ENCODE measurements at regions not wholly inside any gene's neighbourhood (a gene's known extent, or its start where the extent isn't known, plus 50 kb on each side); places are given as distances from the start of the nearest gene placed in this dataset.

DNA sequence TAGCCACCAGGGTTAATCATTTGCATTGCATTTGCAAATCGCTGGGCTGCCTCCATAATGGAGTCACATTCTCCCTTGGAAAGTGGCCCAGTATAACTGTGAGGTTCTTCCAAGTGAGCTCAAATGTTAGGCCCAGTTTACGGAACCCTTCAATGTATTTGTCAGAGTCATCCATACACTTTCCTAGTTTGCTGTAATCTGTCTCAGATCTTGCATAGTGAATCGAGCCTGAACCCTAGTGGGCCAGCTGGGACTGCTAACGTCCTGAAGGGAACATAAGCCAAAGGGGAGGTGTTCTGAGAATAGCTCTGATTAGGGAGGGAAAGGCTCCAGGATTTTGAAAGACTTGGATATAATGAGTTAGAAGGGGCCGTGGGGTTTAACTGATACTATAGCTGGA is 406.3 kb downstream of the SLC6A15 start:
- Mint-ChIP-seq H3K27me3 (ENCODE audit: low read depth in 3 of 3) (peaks cover 0 to 2% (median 0%) of the 10 kb centered on the region in 3 donors), H3K4me1 (peaks cover 16% of the 10 kb centered on the region), H3K4me3 (no peak overlapping the region), H3K36me3 (no peaks in the 10 kb centered on the region), H3K27ac (peak overlapping the region in 1 of 7 donors; percentile 64), H3K9me3 (peaks cover 0 to 4% (median 0%) of the 10 kb centered on the region in 7 donors)
- 97% methylated on average over 4 of the region's 5 CpGs for WGBS (ENCODE audit: insufficient coverage)
- no peaks in the 10 kb centered on the region for H3K79me2 ChIP-seq (ENCODE audit: insufficient read depth, low read length)
- no peak overlapping the region for H3K4me2 ChIP-seq (replicated peaks; ENCODE audit: extremely low read depth, low read length, poor library complexity, severe bottlenecking)
- no peak overlapping the region for H3K27ac ChIP-seq (ENCODE audit: low read depth in 1 of 2, low read length in 2 of 2)
- intact Hi-C loops (cut with micrococcal nuclease) = no loop called here
- no peak overlapping the region for H3K9ac ChIP-seq (ENCODE audit: insufficient read depth, low read length, poor library complexity, severe bottlenecking)
- H3K27me3 ChIP-seq (ENCODE audit: control insufficient read depth in 2 of 2, insufficient read depth in 2 of 2, low read length in 2 of 2) = no peaks in the 10 kb centered on the region
- no peaks in the 10 kb centered on the region for H3K36me3 ChIP-seq (replicated peaks in 1 of 2; ENCODE audit: control insufficient read depth in 1 of 2, insufficient read depth in 2 of 2, low read length in 2 of 2)
- DNase-seq = no peak
- no peaks in the 10 kb centered on the region for H4K20me1 ChIP-seq (ENCODE audit: insufficient read depth, low read length)
- no peaks in the 10 kb centered on the region for H3K9me3 ChIP-seq (replicated peaks in 1 of 2; ENCODE audit: control insufficient read depth in 1 of 2, insufficient read depth in 1 of 2, low read length in 2 of 2)
- no peak overlapping the region for H2AFZ ChIP-seq (ENCODE audit: insufficient read depth, low read depth, low read length, poor library complexity, severe bottlenecking)
- TF ChIP-seq, protein P1, sequence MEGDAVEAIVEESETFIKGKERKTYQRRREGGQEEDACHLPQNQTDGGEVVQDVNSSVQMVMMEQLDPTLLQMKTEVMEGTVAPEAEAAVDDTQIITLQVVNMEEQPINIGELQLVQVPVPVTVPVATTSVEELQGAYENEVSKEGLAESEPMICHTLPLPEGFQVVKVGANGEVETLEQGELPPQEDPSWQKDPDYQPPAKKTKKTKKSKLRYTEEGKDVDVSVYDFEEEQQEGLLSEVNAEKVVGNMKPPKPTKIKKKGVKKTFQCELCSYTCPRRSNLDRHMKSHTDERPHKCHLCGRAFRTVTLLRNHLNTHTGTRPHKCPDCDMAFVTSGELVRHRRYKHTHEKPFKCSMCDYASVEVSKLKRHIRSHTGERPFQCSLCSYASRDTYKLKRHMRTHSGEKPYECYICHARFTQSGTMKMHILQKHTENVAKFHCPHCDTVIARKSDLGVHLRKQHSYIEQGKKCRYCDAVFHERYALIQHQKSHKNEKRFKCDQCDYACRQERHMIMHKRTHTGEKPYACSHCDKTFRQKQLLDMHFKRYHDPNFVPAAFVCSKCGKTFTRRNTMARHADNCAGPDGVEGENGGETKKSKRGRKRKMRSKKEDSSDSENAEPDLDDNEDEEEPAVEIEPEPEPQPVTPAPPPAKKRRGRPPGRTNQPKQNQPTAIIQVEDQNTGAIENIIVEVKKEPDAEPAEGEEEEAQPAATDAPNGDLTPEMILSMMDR (IDR thresholded peaks at IDR 0.05) = no peak
- H3K4me1 ChIP-seq (ENCODE audit: control insufficient read depth in 1 of 2, insufficient read depth in 2 of 2, low read length in 2 of 2) = peaks cover 0 to 5% of the 10 kb centered on the region in 2 donors
- no peak overlapping the region for H3K4me3 ChIP-seq (replicated peaks in 1 of 3; ENCODE audit: low read depth in 2 of 3, low read length in 3 of 3)

DNA sequence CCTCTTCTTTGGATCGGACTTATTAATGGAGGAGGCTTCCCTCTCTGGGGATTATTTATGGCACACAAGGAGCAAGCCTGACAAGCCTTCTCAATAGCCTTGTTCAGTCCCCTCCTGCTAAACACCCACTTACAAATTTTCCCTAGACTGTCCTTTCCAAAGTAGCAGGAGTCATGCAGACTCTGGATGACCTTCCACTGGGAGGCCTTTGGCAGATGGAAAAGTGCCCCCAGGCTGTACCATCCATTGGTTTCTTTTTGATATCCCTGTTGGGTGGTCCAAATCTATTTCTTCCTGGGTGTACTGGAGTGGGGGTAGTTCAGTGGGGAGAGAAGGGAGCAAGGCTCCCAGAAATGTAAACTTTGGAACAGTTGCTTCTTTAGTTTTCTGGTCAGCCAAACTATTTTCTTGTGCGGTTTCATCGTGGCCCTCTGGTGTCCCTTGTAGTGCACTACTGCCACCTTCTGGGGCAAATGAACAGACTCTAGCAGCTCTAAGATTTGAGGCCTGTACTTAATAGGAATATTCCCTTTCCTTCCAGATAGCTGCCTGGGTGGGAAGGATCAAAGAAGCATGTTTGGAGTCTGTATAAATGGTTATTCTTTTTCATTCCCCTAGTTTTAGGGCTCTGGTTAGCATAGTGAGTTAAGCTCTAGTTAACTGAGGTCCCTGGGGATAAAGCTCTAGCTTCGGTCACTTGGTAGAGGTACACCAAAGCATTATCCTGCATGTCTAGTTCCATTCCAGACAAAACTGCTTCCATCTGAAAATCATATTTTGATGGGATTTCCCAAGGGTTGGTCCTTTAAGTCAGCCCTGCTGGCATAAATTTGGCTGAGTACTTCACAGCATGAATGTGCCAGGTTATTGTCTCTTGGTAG is 409.5 kb downstream of the SLC6A15 start:
- Mint-ChIP-seq H3K4me3 (no peak overlapping the region), H3K27ac (no peak overlapping the region), H3K27me3 (ENCODE audit: low read depth in 3 of 3) (no peaks in the 10 kb centered on the region), H3K4me1 (peaks cover 7% of the 10 kb centered on the region), H3K9me3 (peaks cover 0 to 4% (median 0%) of the 10 kb centered on the region in 7 donors), H3K36me3 (no peaks in the 10 kb centered on the region)
- Histone ChIP-seq H3K4me3 (replicated peaks in 1 of 3; ENCODE audit: low read depth in 2 of 3, low read length in 3 of 3) (no peak overlapping the region), H3K9me3 (replicated peaks in 1 of 2; ENCODE audit: control insufficient read depth in 1 of 2, insufficient read depth in 1 of 2, low read length in 2 of 2) (no peaks in the 10 kb centered on the region), H3K27ac (ENCODE audit: low read depth in 1 of 2, low read length in 2 of 2) (no peak overlapping the region), H4K20me1 (ENCODE audit: insufficient read depth, low read length) (no peaks in the 10 kb centered on the region), H3K79me2 (ENCODE audit: insufficient read depth, low read length) (no peaks in the 10 kb centered on the region), H3K27me3 (ENCODE audit: control insufficient read depth in 2 of 2, insufficient read depth in 2 of 2, low read length in 2 of 2) (no peaks in the 10 kb centered on the region), H2AFZ (ENCODE audit: insufficient read depth, low read depth, low read length, poor library complexity, severe bottlenecking) (no peak overlapping the region), H3K36me3 (replicated peaks in 1 of 2; ENCODE audit: control insufficient read depth in 1 of 2, insufficient read depth in 2 of 2, low read length in 2 of 2) (no peaks in the 10 kb centered on the region), H3K4me2 (replicated peaks; ENCODE audit: extremely low read depth, low read length, poor library complexity, severe bottlenecking) (no peak overlapping the region), H3K9ac (ENCODE audit: insufficient read depth, low read length, poor library complexity, severe bottlenecking) (no peak overlapping the region), H3K4me1 (ENCODE audit: control insufficient read depth in 1 of 2, insufficient read depth in 2 of 2, low read length in 2 of 2) (peaks cover 0 to 2% of the 10 kb centered on the region in 2 donors)
- no peak for DNase-seq
- intact Hi-C loops (cut with micrococcal nuclease) = loop anchor here in 1 of 2 donors (5.0 kb wide), 1 partner anchor 1976 kb away; no protein-coding TSS in a partner anchor
- WGBS (ENCODE audit: insufficient coverage) = 16% methylated on average over 2 of the region's 4 CpGs
- TF ChIP-seq, protein P1 (IDR thresholded peaks at IDR 0.05) = peak; percentile 40

Measured in CD14-positive monocyte (primary cell).